LNCaP clone FGC (cell line): ENCODE measurements at regions not wholly inside any gene's neighbourhood (a gene's known extent, or its start where the extent isn't known, plus 50 kb on each side); places are given as distances from the start of the nearest gene placed in this dataset.

Source experiments
- DNase-seq: peaks from one replicate; pipeline ENCODE4 v3.0.0-alpha.2; 2011; ENCODE audit warnings: low read depth
- H3K4me3 ChIP-seq: 2 replicates; pipeline ENCODE4 v1.5.1; 2011; ENCODE audit warnings: mild to moderate bottlenecking, low read depth, low read length, control low read depth
- TF ChIP-seq, protein P1 (sequence below): IDR thresholded peaks from 2 replicates; pipeline ENCODE4 v1.5.1; 2012; ENCODE audit warnings: mild to moderate bottlenecking; ENCODE audit not compliant: control insufficient read depth, insufficient read depth; ENCODE audit errors: extremely low read depth

- TF ChIP-seq, protein P1, sequence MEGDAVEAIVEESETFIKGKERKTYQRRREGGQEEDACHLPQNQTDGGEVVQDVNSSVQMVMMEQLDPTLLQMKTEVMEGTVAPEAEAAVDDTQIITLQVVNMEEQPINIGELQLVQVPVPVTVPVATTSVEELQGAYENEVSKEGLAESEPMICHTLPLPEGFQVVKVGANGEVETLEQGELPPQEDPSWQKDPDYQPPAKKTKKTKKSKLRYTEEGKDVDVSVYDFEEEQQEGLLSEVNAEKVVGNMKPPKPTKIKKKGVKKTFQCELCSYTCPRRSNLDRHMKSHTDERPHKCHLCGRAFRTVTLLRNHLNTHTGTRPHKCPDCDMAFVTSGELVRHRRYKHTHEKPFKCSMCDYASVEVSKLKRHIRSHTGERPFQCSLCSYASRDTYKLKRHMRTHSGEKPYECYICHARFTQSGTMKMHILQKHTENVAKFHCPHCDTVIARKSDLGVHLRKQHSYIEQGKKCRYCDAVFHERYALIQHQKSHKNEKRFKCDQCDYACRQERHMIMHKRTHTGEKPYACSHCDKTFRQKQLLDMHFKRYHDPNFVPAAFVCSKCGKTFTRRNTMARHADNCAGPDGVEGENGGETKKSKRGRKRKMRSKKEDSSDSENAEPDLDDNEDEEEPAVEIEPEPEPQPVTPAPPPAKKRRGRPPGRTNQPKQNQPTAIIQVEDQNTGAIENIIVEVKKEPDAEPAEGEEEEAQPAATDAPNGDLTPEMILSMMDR: no peak
- no peak for DNase-seq
- no peak overlapping the region for H3K4me3 ChIP-seq
Observed at GRCh38 chr20:29123861-29124260, 2133.6 kb upstream of the DEFB115 start.
